ENCODE measurements at regions not wholly inside any gene's neighbourhood (a gene's known extent, or its start where the extent isn't known, plus 50 kb on each side); places are given as distances from the start of the nearest gene placed in this dataset.

- DNase-seq (ENCODE audit: low read depth), result peak; percentile 76
- no peaks in the 10 kb centered on the region for H3K9me3 ChIP-seq (ENCODE audit: control insufficient read depth, low read length)
- H3K4me3 ChIP-seq (ENCODE audit: low read length), result peak overlapping the region; percentile 31
- H3K9ac ChIP-seq (ENCODE audit: low read length), result peak overlapping the region; percentile 63
- H3K27me3 ChIP-seq (replicated peaks; ENCODE audit: control insufficient read depth, insufficient read depth, low read length), result no peaks in the 10 kb centered on the region
- H3K4me1 ChIP-seq (ENCODE audit: control insufficient read depth, insufficient read depth, low read length), result peaks cover 28% of the 10 kb centered on the region
- no peaks in the 10 kb centered on the region for H3K36me3 ChIP-seq (ENCODE audit: control insufficient read depth, insufficient read depth, low read length, severe bottlenecking)
These were observed 57.9 kb upstream of the SLC38A2 start for GRCh38 chr12:46430340-46430948.

Measured in adipocyte (in vitro differentiated cells).